C4-2B (cell line): ENCODE measurements at regions not wholly inside any gene's neighbourhood (a gene's known extent, or its start where the extent isn't known, plus 50 kb on each side); places are given as distances from the start of the nearest gene placed in this dataset.

Experiments used
- ZFX ChIP-seq: fragments of 450-650 bp; IDR thresholded peaks from 2 replicates; pipeline ENCODE4 v1.6.1; 2017
- TF ChIP-seq, protein P1 (sequence below): fragments of 450-650 bp; conservative IDR thresholded peaks from 2 replicates; pipeline ENCODE4 v1.5.1; 2017; ENCODE audit warnings: mild to moderate bottlenecking

- TF ChIP-seq, protein P1, sequence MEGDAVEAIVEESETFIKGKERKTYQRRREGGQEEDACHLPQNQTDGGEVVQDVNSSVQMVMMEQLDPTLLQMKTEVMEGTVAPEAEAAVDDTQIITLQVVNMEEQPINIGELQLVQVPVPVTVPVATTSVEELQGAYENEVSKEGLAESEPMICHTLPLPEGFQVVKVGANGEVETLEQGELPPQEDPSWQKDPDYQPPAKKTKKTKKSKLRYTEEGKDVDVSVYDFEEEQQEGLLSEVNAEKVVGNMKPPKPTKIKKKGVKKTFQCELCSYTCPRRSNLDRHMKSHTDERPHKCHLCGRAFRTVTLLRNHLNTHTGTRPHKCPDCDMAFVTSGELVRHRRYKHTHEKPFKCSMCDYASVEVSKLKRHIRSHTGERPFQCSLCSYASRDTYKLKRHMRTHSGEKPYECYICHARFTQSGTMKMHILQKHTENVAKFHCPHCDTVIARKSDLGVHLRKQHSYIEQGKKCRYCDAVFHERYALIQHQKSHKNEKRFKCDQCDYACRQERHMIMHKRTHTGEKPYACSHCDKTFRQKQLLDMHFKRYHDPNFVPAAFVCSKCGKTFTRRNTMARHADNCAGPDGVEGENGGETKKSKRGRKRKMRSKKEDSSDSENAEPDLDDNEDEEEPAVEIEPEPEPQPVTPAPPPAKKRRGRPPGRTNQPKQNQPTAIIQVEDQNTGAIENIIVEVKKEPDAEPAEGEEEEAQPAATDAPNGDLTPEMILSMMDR = no peak
- no peak for TF ChIP-seq ZFX
Observed at GRCh38 chr5:4192111-4192510, 596.5 kb downstream of the IRX1 start.
